HepG2 (cell line): ENCODE measurements at regions not wholly inside any gene's neighbourhood (a gene's known extent, or its start where the extent isn't known, plus 50 kb on each side); places are given as distances from the start of the nearest gene placed in this dataset.

Source experiments
- CBX2 ChIP-seq, 2 experiments: fragments of 200-600 bp in 1 of 2; sonication (generic); formaldehyde crosslinking in 1 of 2; IDR thresholded peaks; 2 replicates each; pipeline versions ENCODE4 v1.7.0 to v1.8.1; 2018 to 2022; ENCODE audit warnings: low read depth in 2 of 2, low read length in 1 of 2, mild to moderate bottlenecking in 1 of 2, missing genetic modification reagents in 1 of 2
- NR3C1 ChIP-seq: sonication (generic); formaldehyde crosslinking; IDR thresholded peaks from 2 replicates; pipeline ENCODE4 v1.4.0; 2020; ENCODE audit warnings: missing genetic modification reagents
- TBP ChIP-seq: sonication (generic); formaldehyde crosslinking; IDR thresholded peaks from 2 replicates; pipeline ENCODE4 v1.5.0; 2020; ENCODE audit warnings: missing genetic modification reagents

DNA sequence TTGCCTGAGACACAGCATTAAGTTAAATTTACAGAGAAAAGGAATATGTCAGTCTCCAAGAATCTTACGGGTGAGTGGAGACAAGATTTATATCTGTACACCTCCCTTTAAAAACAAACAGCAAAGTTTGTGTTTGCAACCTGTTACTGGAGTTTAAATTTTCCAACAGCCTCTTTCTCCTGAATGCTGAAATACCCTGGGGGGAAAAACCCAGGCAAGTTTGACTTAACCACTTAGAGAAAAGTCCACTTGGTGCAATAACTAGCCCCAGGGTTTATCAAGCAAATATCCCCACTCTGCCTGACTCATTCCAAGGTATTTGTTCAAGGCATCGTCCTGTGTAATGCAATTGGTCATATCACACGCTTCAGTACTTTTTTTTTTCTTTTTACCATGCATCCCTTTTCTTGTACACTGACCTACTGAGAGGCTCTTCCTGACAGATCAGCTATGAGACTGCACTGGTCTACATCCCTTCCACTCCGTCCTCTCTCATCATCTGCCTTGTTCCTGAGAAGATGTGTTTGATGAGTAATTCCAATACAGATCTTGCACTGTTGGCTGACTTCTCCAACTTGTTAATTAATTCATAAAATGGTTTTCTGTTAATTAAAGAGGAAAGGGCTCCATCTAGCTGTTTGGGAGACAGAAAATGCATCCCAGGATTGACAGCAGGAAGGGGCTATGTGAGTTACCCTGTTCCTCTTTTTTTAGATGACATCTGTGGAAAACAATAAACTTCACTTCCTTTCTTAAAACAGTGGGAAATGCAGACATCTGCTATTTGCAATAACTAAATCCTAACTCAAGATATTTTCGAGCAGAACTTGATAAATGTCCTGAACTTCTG, 212.5 kb upstream of the IRS2 start:
- no peak for TF ChIP-seq NR3C1 (CRISPR knock-in tag)
- TF ChIP-seq TBP (CRISPR knock-in tag) = no peak
- no peak for TF ChIP-seq CBX2 (IDR thresholded peaks at IDR 0.05; ENCODE audit: low read depth, low read length)
- no peak for TF ChIP-seq CBX2 (CRISPR knock-in tag; IDR thresholded peaks at IDR 0.05; ENCODE audit: low read depth)
